HepG2 (cell line): ENCODE measurements at regions not wholly inside any gene's neighbourhood (a gene's known extent, or its start where the extent isn't known, plus 50 kb on each side); places are given as distances from the start of the nearest gene placed in this dataset.

ENCODE experiments used
- ZNF205 ChIP-seq: IDR thresholded peaks from 2 replicates; pipeline ENCODE4 v1.6.1; 2018; ENCODE audit warnings: missing biosample characterization, missing genetic modification reagents
- TF ChIP-seq, protein P1 (sequence below): sonication (generic); formaldehyde crosslinking; conservative IDR thresholded peaks from 2 replicates; pipeline ENCODE4 v1.8.0; 2022; ENCODE audit warnings: low read depth, missing genetic modification reagents
- TF ChIP-seq, protein P2 (sequence below): sonication (generic); formaldehyde crosslinking; IDR thresholded peaks from 2 replicates; pipeline ENCODE4 v1.9.0; 2021; ENCODE audit warnings: mild to moderate bottlenecking, missing genetic modification reagents

DNA sequence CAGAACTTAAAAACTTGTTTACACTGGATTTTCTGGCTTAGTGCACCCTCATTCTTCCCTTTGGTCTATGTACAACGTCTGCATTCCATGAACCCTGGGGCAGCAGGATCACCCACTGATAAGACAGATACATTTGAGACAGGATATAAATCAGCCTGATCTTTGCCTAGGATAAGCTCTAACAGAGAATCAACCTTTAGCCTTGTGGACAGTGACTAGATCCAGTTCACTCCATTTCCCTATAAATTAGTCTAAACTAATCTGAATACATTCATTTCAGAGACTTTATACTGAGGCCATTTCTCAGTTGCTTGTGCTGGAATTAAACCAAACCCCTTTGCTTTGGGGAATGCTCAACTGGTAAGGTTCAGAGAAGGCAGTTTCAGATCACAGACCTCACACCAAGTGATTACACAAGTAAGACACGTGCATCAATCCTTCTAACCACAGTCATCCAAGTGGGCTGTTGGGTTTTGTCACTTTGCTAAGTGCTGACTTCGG lies 639.8 kb upstream of the FZD8 start:
- TF ChIP-seq, protein P1, sequence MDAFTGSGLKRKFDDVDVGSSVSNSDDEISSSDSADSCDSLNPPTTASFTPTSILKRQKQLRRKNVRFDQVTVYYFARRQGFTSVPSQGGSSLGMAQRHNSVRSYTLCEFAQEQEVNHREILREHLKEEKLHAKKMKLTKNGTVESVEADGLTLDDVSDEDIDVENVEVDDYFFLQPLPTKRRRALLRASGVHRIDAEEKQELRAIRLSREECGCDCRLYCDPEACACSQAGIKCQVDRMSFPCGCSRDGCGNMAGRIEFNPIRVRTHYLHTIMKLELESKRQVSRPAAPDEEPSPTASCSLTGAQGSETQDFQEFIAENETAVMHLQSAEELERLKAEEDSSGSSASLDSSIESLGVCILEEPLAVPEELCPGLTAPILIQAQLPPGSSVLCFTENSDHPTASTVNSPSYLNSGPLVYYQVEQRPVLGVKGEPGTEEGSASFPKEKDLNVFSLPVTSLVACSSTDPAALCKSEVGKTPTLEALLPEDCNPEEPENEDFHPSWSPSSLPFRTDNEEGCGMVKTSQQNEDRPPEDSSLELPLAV: no peak
- TF ChIP-seq, protein P2, sequence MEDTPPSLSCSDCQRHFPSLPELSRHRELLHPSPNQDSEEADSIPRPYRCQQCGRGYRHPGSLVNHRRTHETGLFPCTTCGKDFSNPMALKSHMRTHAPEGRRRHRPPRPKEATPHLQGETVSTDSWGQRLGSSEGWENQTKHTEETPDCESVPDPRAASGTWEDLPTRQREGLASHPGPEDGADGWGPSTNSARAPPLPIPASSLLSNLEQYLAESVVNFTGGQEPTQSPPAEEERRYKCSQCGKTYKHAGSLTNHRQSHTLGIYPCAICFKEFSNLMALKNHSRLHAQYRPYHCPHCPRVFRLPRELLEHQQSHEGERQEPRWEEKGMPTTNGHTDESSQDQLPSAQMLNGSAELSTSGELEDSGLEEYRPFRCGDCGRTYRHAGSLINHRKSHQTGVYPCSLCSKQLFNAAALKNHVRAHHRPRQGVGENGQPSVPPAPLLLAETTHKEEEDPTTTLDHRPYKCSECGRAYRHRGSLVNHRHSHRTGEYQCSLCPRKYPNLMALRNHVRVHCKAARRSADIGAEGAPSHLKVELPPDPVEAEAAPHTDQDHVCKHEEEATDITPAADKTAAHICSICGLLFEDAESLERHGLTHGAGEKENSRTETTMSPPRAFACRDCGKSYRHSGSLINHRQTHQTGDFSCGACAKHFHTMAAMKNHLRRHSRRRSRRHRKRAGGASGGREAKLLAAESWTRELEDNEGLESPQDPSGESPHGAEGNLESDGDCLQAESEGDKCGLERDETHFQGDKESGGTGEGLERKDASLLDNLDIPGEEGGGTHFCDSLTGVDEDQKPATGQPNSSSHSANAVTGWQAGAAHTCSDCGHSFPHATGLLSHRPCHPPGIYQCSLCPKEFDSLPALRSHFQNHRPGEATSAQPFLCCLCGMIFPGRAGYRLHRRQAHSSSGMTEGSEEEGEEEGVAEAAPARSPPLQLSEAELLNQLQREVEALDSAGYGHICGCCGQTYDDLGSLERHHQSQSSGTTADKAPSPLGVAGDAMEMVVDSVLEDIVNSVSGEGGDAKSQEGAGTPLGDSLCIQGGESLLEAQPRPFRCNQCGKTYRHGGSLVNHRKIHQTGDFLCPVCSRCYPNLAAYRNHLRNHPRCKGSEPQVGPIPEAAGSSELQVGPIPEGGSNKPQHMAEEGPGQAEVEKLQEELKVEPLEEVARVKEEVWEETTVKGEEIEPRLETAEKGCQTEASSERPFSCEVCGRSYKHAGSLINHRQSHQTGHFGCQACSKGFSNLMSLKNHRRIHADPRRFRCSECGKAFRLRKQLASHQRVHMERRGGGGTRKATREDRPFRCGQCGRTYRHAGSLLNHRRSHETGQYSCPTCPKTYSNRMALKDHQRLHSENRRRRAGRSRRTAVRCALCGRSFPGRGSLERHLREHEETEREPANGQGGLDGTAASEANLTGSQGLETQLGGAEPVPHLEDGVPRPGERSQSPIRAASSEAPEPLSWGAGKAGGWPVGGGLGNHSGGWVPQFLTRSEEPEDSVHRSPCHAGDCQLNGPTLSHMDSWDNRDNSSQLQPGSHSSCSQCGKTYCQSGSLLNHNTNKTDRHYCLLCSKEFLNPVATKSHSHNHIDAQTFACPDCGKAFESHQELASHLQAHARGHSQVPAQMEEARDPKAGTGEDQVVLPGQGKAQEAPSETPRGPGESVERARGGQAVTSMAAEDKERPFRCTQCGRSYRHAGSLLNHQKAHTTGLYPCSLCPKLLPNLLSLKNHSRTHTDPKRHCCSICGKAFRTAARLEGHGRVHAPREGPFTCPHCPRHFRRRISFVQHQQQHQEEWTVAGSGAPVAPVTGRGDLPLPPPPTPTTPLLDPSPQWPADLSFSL (CRISPR knock-in tag): no peak
- no peak for TF ChIP-seq ZNF205 (CRISPR knock-in tag)
